ENCODE measurements at regions not wholly inside any gene's neighbourhood (a gene's known extent, or its start where the extent isn't known, plus 50 kb on each side); places are given as distances from the start of the nearest gene placed in this dataset.
"Not testable (repeated sequence)": the region's sequence is repeated elsewhere in the genome, so short reads cannot be mapped to it uniquely, and the experiment has no call there.

DNA sequence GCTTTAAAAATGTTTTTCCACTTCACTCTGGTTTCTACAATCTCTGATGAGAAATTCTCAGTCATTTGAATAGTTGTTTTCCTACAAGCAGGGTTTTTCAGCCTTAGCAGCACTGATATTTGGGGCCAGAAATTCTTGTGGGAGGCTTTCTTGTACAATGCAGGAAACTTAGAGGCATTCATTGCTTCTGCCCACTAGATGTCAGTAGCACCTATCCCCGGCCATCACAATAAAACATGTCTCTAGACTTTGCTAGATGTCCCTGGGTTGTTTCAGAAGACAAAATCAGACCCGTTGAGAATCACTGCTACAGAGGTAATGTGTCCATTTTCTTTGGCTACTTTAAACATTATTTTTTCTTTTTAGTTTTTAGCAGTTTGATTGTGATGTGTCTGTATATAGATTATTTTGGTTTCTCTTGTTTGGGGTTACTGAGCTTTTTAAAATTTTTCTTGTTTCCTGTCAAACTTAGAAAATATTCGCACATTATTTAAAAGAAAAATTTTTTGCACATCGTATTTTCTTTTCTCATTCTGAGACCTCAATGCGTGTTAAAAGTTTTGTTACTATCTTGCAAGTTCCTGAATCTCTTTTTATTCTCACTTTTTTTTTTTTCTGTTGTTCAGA is 60.8 kb upstream of the CCDC179 start:
- peak; percentile 45 for DNase-seq (ENCODE audit: low read depth)

DNA sequence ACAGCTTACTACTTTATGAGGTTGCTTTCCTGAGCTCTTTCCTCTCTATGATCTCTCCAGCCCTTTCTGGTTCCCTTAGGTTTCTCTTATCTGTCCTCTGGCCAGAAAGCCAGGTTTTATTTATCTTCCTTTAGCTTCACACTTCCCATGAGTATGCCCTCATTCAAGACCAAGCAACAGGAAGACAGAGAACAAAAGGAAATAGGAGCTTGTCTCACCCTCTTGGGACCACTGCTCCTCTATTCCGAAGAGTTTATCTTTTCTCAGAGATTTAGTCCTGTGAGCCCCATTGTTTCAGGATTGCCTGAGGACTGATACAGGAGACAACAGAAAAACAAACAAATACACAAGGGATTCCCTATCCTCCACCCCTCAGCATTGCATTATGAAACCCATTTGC is 62.4 kb upstream of the CCDC179 start:
- no peak for DNase-seq (ENCODE audit: low read depth)

DNA sequence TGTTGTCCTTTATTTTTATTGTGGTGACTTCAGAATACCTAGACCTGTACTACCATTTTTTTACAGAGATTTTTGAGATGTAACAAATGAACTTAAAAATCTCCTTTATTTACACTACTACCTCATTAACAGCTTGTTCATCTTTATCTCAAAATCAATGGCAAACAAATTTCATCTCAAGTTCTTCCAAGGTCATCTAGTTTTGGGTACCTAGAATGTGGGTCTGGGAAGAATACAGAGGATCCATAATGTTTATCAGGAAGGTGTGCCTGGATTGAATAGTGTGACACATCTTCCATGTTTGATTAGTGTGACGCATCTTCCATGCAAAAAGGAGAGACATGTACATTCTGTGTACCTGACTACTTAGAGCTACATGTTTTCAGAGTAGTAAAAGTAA is 63.3 kb upstream of the CCDC179 start:
- no peak for DNase-seq (ENCODE audit: low read depth)

DNA sequence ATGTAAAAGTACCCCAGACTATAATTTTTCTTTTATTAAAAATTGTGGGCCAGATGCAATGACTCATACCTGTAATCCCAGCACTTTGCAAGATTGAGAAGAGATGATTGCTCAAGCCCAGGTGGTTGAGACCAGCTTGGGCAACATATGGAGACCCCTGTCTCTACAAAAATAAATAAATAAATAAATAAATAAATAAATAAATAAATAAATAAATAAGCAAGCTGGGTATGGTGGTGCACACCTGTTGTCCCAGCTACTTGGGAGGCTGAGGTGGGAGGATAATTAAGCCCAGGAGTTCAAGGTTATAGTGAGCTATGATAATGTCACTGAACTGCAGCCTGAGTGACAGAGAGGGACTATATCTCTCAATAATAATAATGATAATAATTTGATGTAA is 66.1 kb upstream of the CCDC179 start:
- no peak for DNase-seq (ENCODE audit: low read depth)

DNA sequence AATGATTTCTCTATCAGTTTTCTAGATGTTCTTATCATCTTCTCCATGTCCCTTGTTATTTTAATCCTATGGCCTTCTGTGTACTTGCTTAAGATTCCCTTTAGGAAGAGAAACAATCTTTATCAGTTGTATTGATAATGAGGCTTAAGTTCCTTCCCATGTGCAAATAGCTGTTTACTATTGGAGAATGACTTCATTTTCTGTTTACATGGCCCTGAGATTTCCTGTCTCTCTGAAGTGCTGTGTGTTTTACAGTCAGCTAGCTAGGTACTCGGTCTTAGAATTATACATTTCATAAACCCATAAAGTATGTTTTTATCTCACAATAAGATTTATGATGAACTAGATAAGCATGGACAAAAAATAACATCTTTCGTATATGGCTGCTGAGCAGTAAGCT is 67.5 kb upstream of the CCDC179 start:
- no peak for DNase-seq (ENCODE audit: low read depth)

DNA sequence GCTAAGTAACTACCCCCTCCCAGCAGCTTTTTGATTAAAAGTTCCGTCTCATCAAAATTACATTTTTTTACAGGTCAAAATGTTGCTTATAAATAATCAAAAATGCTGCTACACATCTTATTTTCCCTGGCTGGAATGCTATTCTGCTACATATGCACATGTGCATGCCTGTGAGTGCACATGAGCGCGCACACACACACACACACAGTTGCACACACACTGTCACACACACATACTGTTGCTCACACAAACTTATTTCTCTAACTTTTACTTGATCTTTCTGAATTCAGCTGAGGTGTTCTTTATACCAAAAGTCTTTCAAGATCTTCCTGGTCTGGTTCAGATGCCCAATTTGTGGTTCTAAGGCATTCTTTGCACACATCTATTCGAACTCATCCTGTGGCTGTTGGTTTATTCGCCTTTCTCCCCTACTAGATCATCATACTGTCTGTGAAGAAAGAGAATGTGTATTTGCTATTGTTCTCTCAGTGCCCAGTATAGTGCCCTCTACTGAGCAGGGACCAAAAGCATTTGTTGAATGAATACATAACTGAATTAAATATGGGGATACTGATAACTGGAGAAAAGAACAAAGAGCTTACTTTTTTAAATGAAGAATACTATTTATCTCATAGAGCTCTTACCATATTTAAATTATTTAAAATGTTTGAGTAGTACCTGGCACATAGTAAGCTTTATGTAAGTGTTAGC is 68.1 kb upstream of the CCDC179 start:
- DNase-seq (ENCODE audit: low read depth): no peak

DNA sequence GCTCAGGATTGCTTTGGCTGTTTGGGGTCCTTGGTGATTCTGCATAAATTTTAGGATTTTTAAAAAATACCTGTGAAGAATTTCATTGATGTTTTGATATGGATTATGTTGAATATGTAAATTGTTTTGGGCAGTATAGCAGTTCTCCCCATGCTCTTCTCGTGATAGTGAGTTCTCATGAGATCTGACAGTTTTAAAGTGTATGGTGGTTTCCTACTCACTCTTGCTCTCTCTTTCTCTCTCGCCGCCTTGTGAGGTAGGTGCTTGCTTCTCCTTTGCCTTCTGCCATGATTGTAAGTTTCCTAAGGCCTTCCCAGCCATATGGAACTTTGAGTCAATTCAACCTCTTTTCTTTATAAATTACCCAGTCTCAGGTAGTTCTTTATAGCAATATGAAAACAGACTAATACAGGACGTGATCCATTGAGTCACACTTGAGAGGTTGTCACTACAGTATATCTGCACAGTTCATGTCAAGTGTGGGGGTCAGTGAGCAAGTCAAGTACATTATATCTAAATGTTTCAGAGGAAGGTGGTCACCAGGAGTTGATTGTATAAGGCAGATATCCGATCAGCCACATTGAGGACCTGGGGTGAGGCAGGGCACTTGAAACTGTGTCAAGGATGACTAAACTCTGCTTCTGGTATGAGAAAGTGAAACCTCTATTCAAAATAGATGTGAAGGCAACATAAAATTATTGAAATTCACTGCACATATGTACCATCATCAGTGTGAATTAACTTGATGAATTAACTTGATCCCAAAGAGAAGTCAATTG is 70.7 kb upstream of the CCDC179 start:
- DNase-seq (ENCODE audit: low read depth): no peak

DNA sequence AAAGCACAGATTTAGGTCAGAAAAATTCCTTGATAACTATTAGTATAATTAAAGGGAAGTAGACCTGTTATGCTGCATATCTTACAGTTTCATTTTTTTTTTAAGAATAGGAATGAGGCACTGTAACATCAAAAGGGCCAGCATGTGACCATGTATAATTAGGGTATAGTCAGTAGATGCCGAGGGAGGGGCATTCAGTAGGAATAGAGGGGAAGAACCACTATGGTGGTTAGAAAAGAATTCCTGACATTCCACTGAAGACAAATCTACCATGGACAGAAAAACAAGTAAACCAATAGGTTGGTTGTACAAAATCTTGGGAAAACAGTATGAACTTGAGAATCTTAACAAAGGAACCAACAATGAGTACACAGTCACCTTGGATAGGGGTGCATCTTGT is 78.4 kb upstream of the CCDC179 start:
- DNase-seq (ENCODE audit: low read depth): no peak

DNA sequence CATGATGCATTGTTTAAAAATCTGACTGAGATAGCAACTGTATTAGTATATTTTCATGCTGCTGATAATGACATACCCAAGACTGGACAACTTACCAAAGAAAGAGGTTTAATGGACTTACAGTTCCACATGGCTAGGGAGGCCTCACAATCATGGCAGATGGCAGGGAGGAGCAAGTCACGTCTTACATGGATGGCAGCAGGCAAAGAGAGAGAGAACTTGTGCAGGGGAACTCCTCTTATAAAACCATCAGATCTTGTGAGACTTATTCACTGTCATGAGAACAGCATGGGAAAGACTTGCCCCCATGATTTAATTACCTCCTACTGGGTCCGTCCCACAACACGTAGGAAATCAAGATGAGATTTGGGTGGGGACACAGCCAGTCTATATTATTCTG is 81.3 kb upstream of the CCDC179 start:
- not testable (repeated sequence) for DNase-seq (ENCODE audit: low read depth)

DNA sequence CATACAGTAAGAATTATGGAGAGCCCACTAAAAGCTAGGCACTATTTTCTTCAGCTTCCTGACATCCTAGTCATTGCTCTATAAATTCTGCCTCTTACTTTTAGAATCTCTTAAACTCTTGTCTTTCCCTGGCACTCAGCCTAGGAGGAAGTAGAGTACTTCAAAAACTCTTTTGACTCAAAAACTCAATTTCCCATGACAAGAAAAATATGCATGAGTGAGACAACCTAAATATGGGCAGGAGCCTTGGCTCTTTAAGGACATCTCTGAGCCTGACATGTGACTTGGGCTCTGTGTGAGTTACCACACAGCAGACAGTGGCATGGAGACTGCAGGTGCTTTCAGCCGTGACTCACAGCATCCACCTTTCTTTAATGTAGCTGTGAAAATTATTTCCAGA is 97.5 kb upstream of the CCDC179 start:
- DNase-seq (ENCODE audit: low read depth): no peak

DNA sequence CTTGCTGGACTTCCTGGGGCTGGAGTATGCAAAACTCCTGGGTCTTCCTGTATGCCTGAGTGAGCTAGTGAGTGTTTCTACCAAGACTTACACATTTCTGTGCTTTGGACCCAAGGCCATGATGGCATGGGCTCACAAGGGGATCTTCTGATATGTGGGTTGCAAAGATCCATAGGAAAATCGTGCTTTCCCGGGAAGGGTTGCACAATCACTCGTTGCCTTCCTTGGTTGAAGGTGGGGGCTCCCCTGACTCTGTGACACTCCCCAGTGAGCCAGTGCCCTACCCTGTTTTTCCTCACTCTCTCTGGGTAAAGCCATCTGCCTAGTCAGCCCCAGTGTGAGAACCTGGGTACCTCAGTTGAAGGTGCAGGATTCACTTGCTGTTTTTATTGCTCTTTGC is 114.0 kb upstream of the CCDC179 start:
- no peak for DNase-seq (ENCODE audit: low read depth)

DNA sequence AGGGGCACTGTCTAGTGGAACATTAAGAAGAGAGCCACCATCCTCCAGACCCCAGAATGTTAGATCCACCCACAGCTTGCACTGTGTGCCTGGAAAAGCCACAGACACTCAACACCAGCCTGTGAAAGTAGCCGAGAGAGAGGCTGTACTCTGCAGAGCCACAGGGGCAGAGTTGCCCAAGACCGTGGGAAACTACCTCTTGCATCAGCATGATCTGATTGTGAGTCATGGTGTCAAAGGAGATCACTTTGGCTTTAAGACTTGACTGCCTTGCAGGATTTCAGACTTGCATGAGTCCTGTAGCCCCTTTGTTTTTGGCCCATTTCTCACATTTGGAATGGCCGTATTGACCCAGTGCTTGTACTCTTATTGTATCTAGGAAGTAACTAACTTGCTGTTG is 115.9 kb upstream of the CCDC179 start:
- DNase-seq (ENCODE audit: low read depth): peak; percentile 54

DNA sequence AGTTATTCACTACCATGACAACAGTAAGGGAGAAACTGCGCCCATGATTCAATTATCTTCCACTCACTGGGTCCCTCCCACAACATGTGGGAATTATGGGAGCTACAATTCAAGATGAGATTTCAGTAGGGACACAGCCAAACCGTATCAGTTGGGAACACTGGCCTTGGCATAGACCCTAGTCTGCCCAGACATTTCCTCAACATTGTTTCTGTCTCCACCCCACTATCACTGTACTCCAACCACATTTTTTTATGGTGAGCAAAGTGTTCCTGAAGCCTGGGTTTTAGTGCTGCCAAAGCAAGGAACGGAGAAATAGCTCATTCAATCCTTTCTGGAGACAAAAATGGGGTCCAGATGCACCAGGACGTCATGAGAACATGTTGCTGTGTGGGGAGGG is 122.6 kb upstream of the CCDC179 start:
- no peak for DNase-seq (ENCODE audit: low read depth)

DNA sequence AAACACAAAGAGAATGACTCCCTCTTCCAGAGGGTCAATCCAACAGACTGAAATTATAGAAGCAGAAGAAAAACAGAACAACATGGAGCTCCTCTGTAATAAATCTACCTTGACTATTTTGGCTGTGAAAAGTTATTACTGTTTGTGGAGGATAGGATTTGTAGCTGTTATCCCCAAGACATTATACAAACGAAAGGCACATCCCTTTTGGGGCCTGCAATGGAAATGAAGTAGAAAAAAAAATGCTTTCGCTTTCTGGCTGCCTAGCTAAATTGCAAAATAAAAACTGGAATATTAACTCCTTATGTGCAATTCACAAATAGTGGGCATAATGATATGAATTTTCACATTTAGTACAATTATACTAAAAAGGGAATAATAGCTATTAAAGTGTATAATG is 123.8 kb upstream of the CCDC179 start:
- no peak for DNase-seq (ENCODE audit: low read depth)

DNA sequence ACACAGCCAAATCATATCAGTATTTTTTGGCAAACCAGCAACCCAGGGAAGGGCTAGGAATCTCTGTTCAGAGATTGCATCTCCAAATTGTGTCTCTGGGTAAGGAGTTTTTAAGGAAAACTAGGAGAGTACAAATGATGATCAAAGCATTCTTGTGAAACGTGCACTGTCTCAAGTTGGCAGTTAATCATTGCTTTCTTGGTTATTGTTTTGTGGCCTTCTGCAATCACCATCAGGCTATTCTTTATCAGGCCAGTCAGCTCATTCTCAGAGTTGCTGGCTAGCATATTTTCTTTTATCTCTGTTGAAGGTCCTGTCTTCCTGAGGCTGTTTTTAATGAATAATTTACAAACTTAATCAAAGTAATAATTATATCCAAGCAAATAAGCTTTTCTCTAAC is 129.1 kb upstream of the CCDC179 start:
- DNase-seq (ENCODE audit: low read depth): no peak

DNA sequence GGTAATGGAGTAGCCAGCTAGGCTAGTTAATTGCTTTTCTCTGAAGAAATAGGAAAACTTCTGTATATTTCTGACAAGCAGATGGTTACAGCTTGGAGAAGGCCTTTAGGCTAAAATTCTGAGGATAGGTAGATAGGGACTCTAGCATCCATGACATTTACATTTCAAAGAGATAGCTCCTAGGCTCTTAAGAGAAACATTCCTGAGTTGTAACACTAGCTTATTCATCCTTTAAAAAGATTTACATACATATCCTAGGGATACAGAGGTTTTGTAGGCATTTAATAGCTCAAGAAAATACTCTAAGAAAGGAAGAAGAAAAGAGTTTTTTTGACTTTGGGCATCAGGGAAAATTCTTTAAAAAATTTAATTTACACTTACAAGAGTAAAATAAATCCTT is 130.9 kb upstream of the CCDC179 start:
- DNase-seq (ENCODE audit: low read depth): no peak

DNA sequence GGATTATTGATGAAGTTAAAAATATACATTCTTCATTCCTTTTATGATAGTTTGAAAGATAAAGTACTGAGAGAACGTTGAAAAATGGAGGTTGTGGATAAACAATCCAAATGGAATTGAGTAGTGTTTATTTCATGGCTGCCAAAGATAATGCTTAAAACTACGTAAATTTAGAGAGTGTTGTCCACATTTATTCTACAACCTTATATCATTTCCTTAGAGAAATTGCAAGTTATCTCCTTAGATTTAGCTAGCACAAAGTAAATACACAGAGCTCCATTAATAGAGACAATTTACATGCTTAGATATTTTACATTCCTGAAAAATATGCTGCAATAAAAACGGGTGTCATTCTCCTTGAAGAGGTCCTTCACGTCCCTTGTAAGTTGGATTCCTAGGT is 146.5 kb upstream of the CCDC179 start:
- DNase-seq (ENCODE audit: low read depth): no peak

DNA sequence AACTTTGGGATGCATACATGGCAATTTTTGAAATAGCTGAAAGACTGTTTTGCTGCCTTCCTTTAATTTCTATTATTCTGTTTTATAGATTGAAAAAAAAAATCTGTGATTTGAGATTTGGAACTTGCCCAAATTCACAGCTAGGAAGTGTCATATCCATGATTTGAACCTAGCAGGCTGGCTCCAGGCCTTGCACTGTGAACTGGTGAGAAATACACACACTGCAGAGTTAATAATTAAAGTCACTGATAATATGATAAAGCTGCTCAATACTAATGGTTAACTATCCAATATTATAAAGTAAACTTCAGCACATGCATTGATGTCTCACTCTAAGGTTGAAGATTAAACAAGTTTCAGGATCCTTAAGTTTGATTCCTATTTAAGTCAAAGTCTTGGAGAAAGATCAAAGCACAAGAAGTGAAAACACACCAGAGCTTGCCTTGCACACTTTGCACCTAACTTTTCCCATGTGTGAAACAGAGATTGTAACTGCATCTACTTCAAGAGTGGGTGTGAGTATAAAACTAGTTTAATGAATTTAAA is 150.6 kb upstream of the CCDC179 start:
- DNase-seq (ENCODE audit: low read depth): no peak

DNA sequence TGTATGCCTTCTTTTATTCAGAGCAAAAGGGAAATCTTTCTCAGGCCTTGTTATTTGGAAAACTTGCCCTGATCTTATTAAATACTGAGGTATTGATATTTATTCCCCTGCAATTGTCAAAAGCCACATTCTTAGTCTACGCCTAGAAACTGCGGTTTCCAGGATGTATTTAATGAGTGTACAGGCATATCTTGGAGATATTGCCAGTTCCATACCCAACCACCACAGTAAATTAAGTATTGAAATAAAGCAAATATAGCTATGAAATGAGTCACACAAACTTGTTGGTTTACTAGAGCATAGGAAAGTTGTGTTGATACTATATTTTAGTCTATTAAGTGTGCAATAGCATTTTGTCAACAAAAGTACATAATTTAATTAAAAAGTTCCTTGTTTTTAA is 152.7 kb upstream of the CCDC179 start:
- DNase-seq (ENCODE audit: low read depth): no peak

DNA sequence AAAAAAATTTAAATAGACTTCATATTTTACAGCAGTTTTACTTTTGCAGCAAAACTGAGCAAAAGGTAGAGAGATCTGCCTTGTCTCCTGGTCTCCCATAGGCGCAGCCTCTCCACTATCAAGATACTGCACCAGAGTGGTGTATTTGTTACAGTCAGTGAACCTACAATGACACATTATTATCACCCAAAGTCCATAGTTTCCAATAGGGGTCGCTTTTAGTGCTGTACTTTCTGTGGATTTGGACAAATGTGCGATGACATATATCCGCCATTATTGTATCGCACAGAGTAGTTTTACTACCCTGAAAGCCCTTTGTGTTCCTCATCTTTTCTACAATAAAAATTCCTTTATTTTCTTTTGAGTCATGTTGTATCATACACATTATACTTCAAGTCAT is 153.2 kb upstream of the CCDC179 start:
- DNase-seq (ENCODE audit: low read depth): no peak

DNA sequence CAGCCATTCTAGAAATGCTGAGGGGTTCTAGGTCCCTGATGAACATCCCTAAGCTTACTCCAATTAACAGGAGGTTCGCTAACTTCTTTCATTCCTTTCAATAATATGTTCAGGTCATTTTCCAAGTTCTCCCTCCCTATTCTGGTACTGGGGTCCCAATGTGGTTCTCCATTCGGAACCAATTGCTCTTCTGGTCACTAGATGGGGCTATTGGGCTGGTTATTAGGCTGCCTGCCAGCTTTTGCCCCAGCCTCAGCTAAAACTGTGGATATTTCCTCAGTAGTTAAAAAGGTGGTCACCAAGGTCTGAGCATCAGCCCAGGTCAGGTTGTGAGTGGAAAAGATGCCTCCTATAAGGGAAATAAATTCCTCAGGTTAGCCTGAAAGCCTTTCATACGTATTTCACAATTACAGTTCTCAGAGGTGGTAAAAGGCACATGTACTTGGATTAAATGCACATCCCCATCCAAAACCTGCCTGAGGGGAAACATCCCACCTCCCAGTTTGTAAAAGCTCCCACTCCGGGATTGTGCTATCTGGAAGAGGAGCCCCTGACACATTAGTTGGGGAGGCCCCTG is 161.1 kb upstream of the CCDC179 start:
- peak; percentile 44 for DNase-seq (ENCODE audit: low read depth)

DNA sequence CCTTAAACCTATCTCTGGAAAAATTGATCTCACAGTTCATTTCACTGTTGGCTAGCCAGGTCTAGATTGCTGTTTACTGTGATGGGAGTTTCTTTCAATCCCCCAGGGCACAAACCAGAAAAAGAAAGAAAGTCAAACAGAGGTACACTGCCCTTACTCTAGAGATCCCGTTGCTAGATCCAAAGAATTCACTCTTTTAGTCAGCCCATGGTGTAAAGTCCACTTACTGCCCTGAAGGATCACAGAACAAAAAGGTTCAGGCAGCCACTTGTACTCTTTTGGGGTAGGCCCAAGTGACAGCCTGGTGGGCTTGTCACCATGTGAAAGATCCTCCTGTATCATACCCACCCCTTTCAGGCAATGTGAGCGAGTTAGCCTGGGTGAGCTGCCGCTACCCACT is 162.6 kb upstream of the CCDC179 start:
- DNase-seq (ENCODE audit: low read depth): no peak

DNA sequence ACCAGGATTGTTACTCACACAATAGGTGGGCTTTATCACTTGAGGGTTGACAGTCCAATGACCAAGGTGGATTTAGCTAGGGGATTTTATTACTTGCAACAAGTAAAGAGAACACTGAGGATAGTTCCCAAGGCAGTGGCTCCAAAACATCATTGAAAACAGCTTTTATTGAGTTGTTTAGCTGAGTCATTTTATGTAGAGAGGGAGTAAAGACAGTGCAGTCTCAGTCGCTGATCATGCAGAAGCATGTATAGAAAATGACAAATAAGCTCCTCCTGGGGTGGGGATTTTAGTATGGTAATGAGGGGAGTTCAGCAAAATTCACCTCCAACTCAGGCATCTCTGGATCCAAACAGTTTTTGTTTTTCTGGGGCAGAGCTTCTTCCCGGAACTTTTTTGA is 163.0 kb upstream of the CCDC179 start:
- DNase-seq (ENCODE audit: low read depth): no peak

All from EH (cell line).